ENCODE measurements at regions not wholly inside any gene's neighbourhood (a gene's known extent, or its start where the extent isn't known, plus 50 kb on each side); places are given as distances from the start of the nearest gene placed in this dataset.
A peak's percentile ranks its signal among the peaks of the same experiment; 100 is the strongest.

GRCh38 chr5:135102716-135103574 lies 68.9 kb upstream of the PITX1 start:
- DNase-seq (no peak), ATAC-seq (no peak)
- Histone ChIP-seq H3K36me3 (no peaks in the 10 kb centered on the region), H3K4me1 (no peaks in the 10 kb centered on the region), H3K4me3 (no peak overlapping the region), H3K27ac (no peak overlapping the region), H3K9me3 (no peaks in the 10 kb centered on the region), H3K27me3 (no peaks in the 10 kb centered on the region)
- in situ Hi-C loops (cut with MboI; ENCODE audit: low sequenced_read_pairs in 4 of 4) (no loop called here), intact Hi-C loops (cut with DNase I; ENCODE audit: low total_unique reads) (no loop called here)
- TF ChIP-seq, protein P1, sequence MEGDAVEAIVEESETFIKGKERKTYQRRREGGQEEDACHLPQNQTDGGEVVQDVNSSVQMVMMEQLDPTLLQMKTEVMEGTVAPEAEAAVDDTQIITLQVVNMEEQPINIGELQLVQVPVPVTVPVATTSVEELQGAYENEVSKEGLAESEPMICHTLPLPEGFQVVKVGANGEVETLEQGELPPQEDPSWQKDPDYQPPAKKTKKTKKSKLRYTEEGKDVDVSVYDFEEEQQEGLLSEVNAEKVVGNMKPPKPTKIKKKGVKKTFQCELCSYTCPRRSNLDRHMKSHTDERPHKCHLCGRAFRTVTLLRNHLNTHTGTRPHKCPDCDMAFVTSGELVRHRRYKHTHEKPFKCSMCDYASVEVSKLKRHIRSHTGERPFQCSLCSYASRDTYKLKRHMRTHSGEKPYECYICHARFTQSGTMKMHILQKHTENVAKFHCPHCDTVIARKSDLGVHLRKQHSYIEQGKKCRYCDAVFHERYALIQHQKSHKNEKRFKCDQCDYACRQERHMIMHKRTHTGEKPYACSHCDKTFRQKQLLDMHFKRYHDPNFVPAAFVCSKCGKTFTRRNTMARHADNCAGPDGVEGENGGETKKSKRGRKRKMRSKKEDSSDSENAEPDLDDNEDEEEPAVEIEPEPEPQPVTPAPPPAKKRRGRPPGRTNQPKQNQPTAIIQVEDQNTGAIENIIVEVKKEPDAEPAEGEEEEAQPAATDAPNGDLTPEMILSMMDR (IDR thresholded peaks at IDR 0.05 in 4 of 5, conservative IDR thresholded peaks at IDR 0.05 in 1 of 5), result no peak
- TF ChIP-seq POLR2A (IDR thresholded peaks at IDR 0.05), result no peak

GRCh38 chr5:135100431-135100830 lies 66.4 kb upstream of the PITX1 start:
- no peaks in the 10 kb centered on the region for H3K27me3 ChIP-seq
- H3K9me3 ChIP-seq, result no peaks in the 10 kb centered on the region
- no peak for DNase-seq
- no peaks in the 10 kb centered on the region for H3K4me1 ChIP-seq
- intact Hi-C loops (cut with DNase I; ENCODE audit: low total_unique reads), result no loop called here
- no peaks in the 10 kb centered on the region for H3K36me3 ChIP-seq
- TF ChIP-seq POLR2A (IDR thresholded peaks at IDR 0.05), result no peak
- TF ChIP-seq, protein P1 (IDR thresholded peaks at IDR 0.05 in 4 of 5, conservative IDR thresholded peaks at IDR 0.05 in 1 of 5), result no peak
- peak; percentile 30 to 54 for ATAC-seq
- in situ Hi-C loops (cut with MboI; ENCODE audit: low sequenced_read_pairs in 4 of 4), result no loop called here
- no peak overlapping the region for H3K27ac ChIP-seq
- H3K4me3 ChIP-seq, result no peak overlapping the region

- Histone ChIP-seq H3K27me3 (no peaks in the 10 kb centered on the region), H3K27ac (no peak overlapping the region), H3K4me3 (no peak overlapping the region), H3K9me3 (no peaks in the 10 kb centered on the region), H3K36me3 (no peaks in the 10 kb centered on the region), H3K4me1 (no peaks in the 10 kb centered on the region)
- intact Hi-C loops (cut with DNase I; ENCODE audit: low total_unique reads), result no loop called here
- DNase-seq, result no peak
- in situ Hi-C loops (cut with MboI; ENCODE audit: low sequenced_read_pairs in 4 of 4), result no loop called here
- no peak for TF ChIP-seq POLR2A (IDR thresholded peaks at IDR 0.05)
- TF ChIP-seq, protein P1 (IDR thresholded peaks at IDR 0.05 in 4 of 5, conservative IDR thresholded peaks at IDR 0.05 in 1 of 5), result no peak
- ATAC-seq, result no peak
These were observed 66.0 kb upstream of the PITX1 start for GRCh38 chr5:135100011-135100410.

GRCh38 chr5:135097390-135097789 lies 63.4 kb upstream of the PITX1 start:
- no peaks in the 10 kb centered on the region for H3K36me3 ChIP-seq
- H3K4me3 ChIP-seq, result no peak overlapping the region
- TF ChIP-seq POLR2A (IDR thresholded peaks at IDR 0.05), result no peak
- TF ChIP-seq, protein P1 (IDR thresholded peaks at IDR 0.05 in 4 of 5, conservative IDR thresholded peaks at IDR 0.05 in 1 of 5), result no peak
- intact Hi-C loops (cut with DNase I; ENCODE audit: low total_unique reads) (no loop called here), in situ Hi-C loops (cut with MboI; ENCODE audit: low sequenced_read_pairs in 4 of 4) (no loop called here)
- no peaks in the 10 kb centered on the region for H3K4me1 ChIP-seq
- ATAC-seq (no peak), DNase-seq (no peak)
- no peaks in the 10 kb centered on the region for H3K27me3 ChIP-seq
- H3K9me3 ChIP-seq, result no peaks in the 10 kb centered on the region
- H3K27ac ChIP-seq, result no peak overlapping the region
